Mesenchymal stem cell (in vitro differentiated cells and primary cell): ENCODE measurements at regions not wholly inside any gene's neighbourhood (a gene's known extent, or its start where the extent isn't known, plus 50 kb on each side); places are given as distances from the start of the nearest gene placed in this dataset.
"Not testable (repeated sequence)": the region's sequence is repeated elsewhere in the genome, so short reads cannot be mapped to it uniquely, and the experiment has no call there.

Source experiments
- DNase-seq: peaks from one replicate; pipeline ENCODE4 v3.0.0-alpha.2; 2013
- H2AFZ ChIP-seq: one replicate; pipeline ENCODE4 v1.6.1; 2013; ENCODE audit warnings: low read depth, mild to moderate bottlenecking, control low read depth, inconsistent platforms, low read length, moderate library complexity
- H2AK5ac ChIP-seq: 2 replicates; pipeline ENCODE4 v1.6.1; 2013; ENCODE audit warnings: low read length, moderate library complexity, mild to moderate bottlenecking, inconsistent platforms; ENCODE audit not compliant: severe bottlenecking
- H2BK120ac ChIP-seq: one replicate; pipeline ENCODE4 v1.6.1; 2013; ENCODE audit warnings: low read depth, mild to moderate bottlenecking, inconsistent platforms, low read length, moderate library complexity
- H2BK12ac ChIP-seq, 2 experiments: one replicate each; pipeline ENCODE4 v1.6.1; 2013; ENCODE audit warnings: inconsistent platforms in 2 of 2, low read length in 2 of 2, mild to moderate bottlenecking in 2 of 2, moderate library complexity in 2 of 2, control low read depth in 1 of 2
- H2BK15ac ChIP-seq: one replicate; pipeline ENCODE4 v1.6.1; 2013; ENCODE audit warnings: mild to moderate bottlenecking, low read depth, inconsistent platforms; ENCODE audit not compliant: poor library complexity, severe bottlenecking
- H2BK5ac ChIP-seq: 2 replicates; pipeline ENCODE4 v1.6.1; 2013; ENCODE audit warnings: low read depth, mild to moderate bottlenecking, low read length, control low read depth, inconsistent platforms; ENCODE audit not compliant: poor library complexity, severe bottlenecking
- H3K14ac ChIP-seq, 2 experiments: one replicate each; pipeline ENCODE4 v1.6.1; 2013; ENCODE audit warnings: inconsistent platforms in 2 of 2, low read length in 2 of 2, control low read depth in 1 of 2, mild to moderate bottlenecking in 1 of 2, moderate library complexity in 1 of 2
- H3K18ac ChIP-seq, 2 experiments: one replicate each; pipeline ENCODE4 v1.6.1; 2013; ENCODE audit warnings: inconsistent platforms in 2 of 2, low read length in 2 of 2, control low read depth in 1 of 2, low read depth in 1 of 2, mild to moderate bottlenecking in 1 of 2
- H3K23ac ChIP-seq, 2 experiments: one replicate each; pipeline ENCODE4 v1.6.1; 2013; ENCODE audit warnings: inconsistent platforms in 2 of 2, low read length in 2 of 2, mild to moderate bottlenecking in 2 of 2, moderate library complexity in 2 of 2, control low read depth in 1 of 2
- H3K27ac ChIP-seq: 2 replicates; pipeline ENCODE4 v1.5.1; 2013; ENCODE audit warnings: mild to moderate bottlenecking, moderate library complexity, low read length, control low read depth, inconsistent platforms; ENCODE audit not compliant: poor library complexity, severe bottlenecking
- H3K27me3 ChIP-seq, 2 experiments: 2 replicates each; pipeline versions ENCODE4 v1.6.1 to v1.7.0; 2013; ENCODE audit warnings: low read length in 2 of 2, mild to moderate bottlenecking in 2 of 2, moderate library complexity in 2 of 2, control low read depth in 1 of 2, inconsistent platforms in 1 of 2; ENCODE audit not compliant: control insufficient read depth in 1 of 2, insufficient read depth in 1 of 2
- H3K36me3 ChIP-seq, 2 experiments: 2 replicates each; pipeline versions ENCODE4 v1.6.1 to v1.7.0; 2013; ENCODE audit warnings: low read length in 2 of 2, control low read depth in 1 of 2, inconsistent platforms in 1 of 2, low read depth in 1 of 2, mild to moderate bottlenecking in 1 of 2; ENCODE audit not compliant: insufficient read depth in 2 of 2, control insufficient read depth in 1 of 2
- H3K4ac ChIP-seq, 2 experiments: one replicate each; pipeline ENCODE4 v1.6.1; 2013; ENCODE audit warnings: inconsistent platforms in 2 of 2, low read length in 2 of 2, mild to moderate bottlenecking in 2 of 2, moderate library complexity in 2 of 2, control low read depth in 1 of 2, low read depth in 1 of 2
- H3K4me1 ChIP-seq: 2 replicates; pipeline ENCODE4 v1.6.1; 2013; ENCODE audit warnings: low read depth, low read length, control low read depth; ENCODE audit not compliant: control insufficient read depth, insufficient read depth
- H3K4me2 ChIP-seq: 2 replicates; pipeline ENCODE4 v1.6.1; 2013; ENCODE audit warnings: low read length, mild to moderate bottlenecking, inconsistent platforms; ENCODE audit not compliant: poor library complexity, severe bottlenecking
- H3K4me3 ChIP-seq, 2 experiments: 2 replicates each; pipeline versions ENCODE4 v1.5.1 to v1.7.0; 2013; ENCODE audit warnings: low read length in 2 of 2, mild to moderate bottlenecking in 2 of 2, control low read depth in 1 of 2, low read depth in 1 of 2; ENCODE audit not compliant: insufficient read depth in 1 of 2
- H3K79me1 ChIP-seq: replicated peaks from 2 replicates; pipeline ENCODE4 v1.6.1; 2013; ENCODE audit warnings: mild to moderate bottlenecking, control low read depth, low read length, inconsistent platforms; ENCODE audit not compliant: poor library complexity, severe bottlenecking
- H3K9ac ChIP-seq: 2 replicates; pipeline ENCODE4 v1.7.0; 2013; ENCODE audit warnings: mild to moderate bottlenecking, low read length, moderate library complexity
- H3K9me3 ChIP-seq: 2 replicates; pipeline ENCODE4 v1.7.0; 2013; ENCODE audit warnings: mild to moderate bottlenecking, low read length; ENCODE audit not compliant: control insufficient read depth
- H4K8ac ChIP-seq: one replicate; pipeline ENCODE4 v1.6.1; 2013; ENCODE audit warnings: inconsistent platforms, mild to moderate bottlenecking, low read length, moderate library complexity
- H4K91ac ChIP-seq: one replicate; pipeline ENCODE4 v1.6.1; 2013; ENCODE audit warnings: mild to moderate bottlenecking, low read length, inconsistent platforms
- WGBS: methylation state at CpG from one replicate; pipeline ENCODE4 v1.1.7; 2013; ENCODE audit warnings: mixed read lengths; 5-methylcytosine and 5-hydroxymethylcytosine counted together

DNA sequence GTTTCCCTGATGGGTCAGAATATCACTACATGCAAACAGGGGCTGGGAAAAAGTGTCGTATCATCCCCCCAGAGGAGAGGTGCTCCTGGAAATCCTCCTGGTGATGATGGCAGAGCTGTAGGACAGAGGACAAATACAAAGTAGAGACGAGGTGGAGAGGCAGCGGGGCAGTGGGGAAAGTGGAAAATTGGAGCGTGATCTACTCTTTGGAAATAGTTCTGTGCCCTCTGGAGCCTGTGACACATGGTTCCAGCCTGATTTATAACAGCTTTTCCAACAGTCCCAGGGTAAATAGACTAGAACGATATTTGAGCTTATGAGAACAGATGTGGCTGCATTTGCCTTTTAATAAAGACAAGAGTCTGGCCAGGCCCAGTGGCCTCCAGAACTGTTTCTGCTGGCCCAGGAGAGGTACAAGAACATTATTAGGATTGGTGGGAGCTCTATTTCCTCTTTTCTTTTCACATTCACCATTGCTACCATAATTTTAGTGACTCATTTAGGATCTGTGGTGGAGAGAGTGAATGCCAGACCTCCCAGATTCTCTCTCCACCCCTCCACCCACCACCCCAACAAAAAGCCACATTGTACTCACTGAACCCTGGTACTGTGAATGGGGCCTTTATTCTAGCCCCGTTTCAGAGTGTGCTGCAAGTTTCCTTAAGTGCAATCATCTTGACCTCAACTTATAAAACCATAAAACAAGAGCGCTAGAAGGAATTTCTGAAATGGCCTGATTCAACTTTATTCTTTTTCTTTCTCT lies 78.3 kb downstream of the BTBD3 start:
- Histone ChIP-seq H2BK5ac (no peak overlapping the region), H3K18ac (no peak overlapping the region), H3K4me2 (no peak overlapping the region), H3K23ac (no peak overlapping the region), H3K27ac (no peak overlapping the region), H2AK5ac (no peak overlapping the region), H2BK15ac (no peak overlapping the region), H4K91ac (no peak overlapping the region), H3K9me3 (no peaks in the 10 kb centered on the region), H4K8ac (no peak overlapping the region), H3K79me1 (no peaks in the 10 kb centered on the region), H3K27me3 (no peaks in the 10 kb centered on the region), H3K36me3 (no peaks in the 10 kb centered on the region), H3K4me3 (no peak overlapping the region), H2AFZ (no peak overlapping the region), H3K14ac (no peak overlapping the region), H2BK120ac (no peak overlapping the region), H3K4me1 (no peaks in the 10 kb centered on the region), H2BK12ac (no peak overlapping the region), H3K4ac (no peak overlapping the region), H3K9ac (no peak overlapping the region)
- DNase-seq, result no peak
- 61% methylated on average over 5 of the region's 7 CpGs for WGBS

DNA sequence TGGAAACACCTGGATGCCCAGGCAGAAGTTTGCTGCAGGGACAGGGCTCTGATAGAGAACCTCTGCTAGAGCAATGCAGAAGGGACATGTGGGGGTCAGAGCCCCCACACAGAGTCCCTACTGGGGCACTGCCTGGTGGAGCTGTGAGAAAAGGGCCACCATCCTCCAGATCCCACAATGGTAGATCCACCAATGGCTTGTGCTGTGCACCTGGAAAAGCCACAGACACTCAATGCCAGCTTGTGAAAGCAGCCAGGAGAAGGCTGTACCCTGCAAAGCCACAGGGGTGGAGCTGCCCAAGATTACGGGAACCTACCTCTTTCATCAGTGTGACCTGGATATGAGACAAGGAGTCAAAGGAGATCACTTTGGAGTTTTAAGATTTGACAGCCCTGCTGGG lies 87.1 kb downstream of the BTBD3 start:
- H3K23ac ChIP-seq, H2BK5ac ChIP-seq, H3K4me3 ChIP-seq, H3K27me3 ChIP-seq, H4K8ac ChIP-seq, H3K27ac ChIP-seq, DNase-seq, H3K18ac ChIP-seq, H3K14ac ChIP-seq, H3K79me1 ChIP-seq, H2AFZ ChIP-seq, H2BK15ac ChIP-seq, H4K91ac ChIP-seq, H3K9ac ChIP-seq, H3K4me2 ChIP-seq, H2BK12ac ChIP-seq, H3K9me3 ChIP-seq, H3K4me1 ChIP-seq, H3K4ac ChIP-seq, H2BK120ac ChIP-seq, H2AK5ac ChIP-seq, H3K36me3 ChIP-seq: not testable (repeated sequence)
- WGBS, result 95% methylated on average over 1 of the region's 1 CpG

DNA sequence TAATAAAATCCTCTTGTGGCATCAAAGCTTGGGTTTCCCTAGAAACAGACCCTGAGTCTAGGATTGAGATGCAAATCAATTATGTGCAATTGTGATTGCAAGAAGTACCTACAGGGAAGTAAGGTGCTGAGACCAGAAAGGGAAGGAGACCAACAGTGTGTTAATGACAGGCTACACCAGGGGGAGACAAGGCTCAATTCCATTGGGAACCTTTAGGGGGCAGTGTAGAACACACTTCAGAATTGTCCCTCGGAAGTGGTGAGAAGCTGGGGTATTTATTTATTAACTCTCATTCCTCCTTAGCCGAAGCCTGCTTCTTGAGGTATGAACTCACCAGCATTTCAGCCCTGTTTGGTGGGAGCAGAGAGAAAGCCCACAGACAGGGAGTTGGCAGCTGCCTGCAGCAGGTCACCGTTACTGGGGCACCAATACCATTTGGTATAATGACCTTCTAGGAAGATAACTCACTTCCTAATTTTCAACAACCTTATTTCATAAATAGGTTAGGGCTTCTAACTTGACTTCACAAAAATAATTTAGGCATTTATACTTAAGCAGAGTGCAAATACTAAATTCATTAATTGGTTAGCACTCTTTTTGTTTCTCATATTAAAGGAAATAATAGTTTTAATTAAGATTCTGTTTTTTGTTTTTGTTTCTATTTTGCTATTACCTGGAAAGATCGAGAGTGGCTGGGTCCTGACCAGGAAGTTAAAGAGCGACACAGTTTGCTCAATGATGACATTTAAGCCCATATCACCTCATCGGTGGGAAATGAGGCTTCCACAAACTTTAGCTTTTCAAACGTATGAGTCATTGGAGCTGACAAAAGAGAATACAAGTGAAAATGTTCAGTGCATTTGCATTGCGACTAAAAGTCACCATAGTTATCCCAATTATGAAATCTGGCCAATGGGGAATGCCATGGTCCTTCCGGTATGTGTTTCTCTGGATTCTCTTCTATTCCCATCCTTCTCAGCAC lies 94.8 kb downstream of the BTBD3 start:
- DNase-seq, result peak; percentile 40
- H3K27ac ChIP-seq, result no peak overlapping the region
- no peaks in the 10 kb centered on the region for H3K36me3 ChIP-seq
- no peak overlapping the region for H3K23ac ChIP-seq
- H3K18ac ChIP-seq, result no peak overlapping the region
- no peak overlapping the region for H2BK15ac ChIP-seq
- no peak overlapping the region for H2BK120ac ChIP-seq
- no peak overlapping the region for H4K91ac ChIP-seq
- no peak overlapping the region for H3K14ac ChIP-seq
- H3K79me1 ChIP-seq, result no peaks in the 10 kb centered on the region
- no peak overlapping the region for H2BK12ac ChIP-seq
- no peak overlapping the region for H3K4ac ChIP-seq
- no peak overlapping the region for H2AFZ ChIP-seq
- no peak overlapping the region for H2BK5ac ChIP-seq
- H3K4me1 ChIP-seq, result peaks cover 2% of the 10 kb centered on the region
- no peak overlapping the region for H3K4me3 ChIP-seq
- 91% methylated on average over 8 of the region's 9 CpGs for WGBS
- H3K4me2 ChIP-seq, result no peak overlapping the region
- no peak overlapping the region for H4K8ac ChIP-seq
- H3K27me3 ChIP-seq, result peaks cover 0 to 4% of the 10 kb centered on the region in 2 experiments
- H3K9ac ChIP-seq, result no peak overlapping the region
- H3K9me3 ChIP-seq, result no peaks in the 10 kb centered on the region
- no peak overlapping the region for H2AK5ac ChIP-seq

DNA sequence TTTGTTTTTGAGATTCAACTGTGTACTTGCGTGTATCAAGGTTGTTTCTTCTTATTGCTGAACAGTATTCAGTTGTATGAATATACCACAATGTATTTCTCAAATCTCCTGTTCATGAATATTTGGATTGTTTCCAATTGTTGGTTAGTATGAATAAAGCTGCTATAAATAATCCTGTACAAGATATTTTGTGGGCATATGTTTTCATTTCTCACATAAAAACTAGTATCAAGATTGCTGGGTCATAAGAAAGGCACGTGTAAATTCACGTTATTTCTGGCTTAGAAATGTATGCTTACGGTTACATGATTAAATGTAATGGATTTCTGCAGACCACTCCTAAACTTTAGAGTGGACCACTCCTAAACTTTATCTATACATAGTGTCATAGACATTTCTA lies 96.6 kb downstream of the BTBD3 start:
- no peaks in the 10 kb centered on the region for H3K79me1 ChIP-seq
- no peak overlapping the region for H3K4me3 ChIP-seq
- no peak overlapping the region for H3K18ac ChIP-seq
- no peak overlapping the region for H2AFZ ChIP-seq
- H2BK15ac ChIP-seq, result no peak overlapping the region
- no peak overlapping the region for H4K8ac ChIP-seq
- no peak overlapping the region for H4K91ac ChIP-seq
- no peak overlapping the region for H2AK5ac ChIP-seq
- no peak overlapping the region for H3K27ac ChIP-seq
- no peak overlapping the region for H2BK5ac ChIP-seq
- H3K27me3 ChIP-seq, result peaks cover 3 to 4% of the 10 kb centered on the region in 2 experiments
- no peak overlapping the region for H3K4ac ChIP-seq
- no CpG with 5 or more reads among the region's 4 CpGs for WGBS
- H3K23ac ChIP-seq, result no peak overlapping the region
- H3K4me2 ChIP-seq, result no peak overlapping the region
- no peak for DNase-seq
- no peak overlapping the region for H3K9ac ChIP-seq
- H2BK12ac ChIP-seq, result no peak overlapping the region
- peaks cover 2% of the 10 kb centered on the region for H3K4me1 ChIP-seq
- no peaks in the 10 kb centered on the region for H3K36me3 ChIP-seq
- no peaks in the 10 kb centered on the region for H3K9me3 ChIP-seq
- no peak overlapping the region for H2BK120ac ChIP-seq
- H3K14ac ChIP-seq, result no peak overlapping the region
